Keratinocyte (primary cell): ENCODE measurements at regions not wholly inside any gene's neighbourhood (a gene's known extent, or its start where the extent isn't known, plus 50 kb on each side); places are given as distances from the start of the nearest gene placed in this dataset.

ENCODE experiments used
- DNase-seq: peaks from one replicate; pipeline ENCODE4 v3.0.0-alpha.2; 2011; ENCODE audit warnings: low read depth, missing footprints, low spot score
- FAIRE-seq: peaks from 2 replicates; lab custom pipeline; 2011; peaks lifted over from hg19 to GRCh38; lab: Jason Lieb, UNC
- H2AFZ ChIP-seq: 2 replicates; pipeline ENCODE4 v1.6.0; 2012; ENCODE audit warnings: low read length, control low read depth, inconsistent platforms; ENCODE audit not compliant: control insufficient read depth
- H3K27ac ChIP-seq: 2 replicates; pipeline ENCODE4 v1.5.1; 2011; ENCODE audit warnings: low read length; ENCODE audit not compliant: control insufficient read depth, insufficient read depth
- H3K27me3 ChIP-seq: 3 replicates; pipeline ENCODE4 v1.6.0; 2011; ENCODE audit warnings: low read length; ENCODE audit not compliant: control insufficient read depth, insufficient read depth; ENCODE audit errors: extremely low read depth
- H3K36me3 ChIP-seq, 2 experiments: 2 replicates in 1 of 2; 3 replicates in 1 of 2; pipeline ENCODE4 v1.5.1; 2011; ENCODE audit warnings: low read length in 2 of 2, mild to moderate bottlenecking in 1 of 2; ENCODE audit not compliant: control insufficient read depth in 2 of 2, insufficient read depth in 2 of 2; ENCODE audit errors: extremely low read depth in 1 of 2
- H3K4me1 ChIP-seq: 3 replicates; pipeline ENCODE4 v1.5.1; 2011; ENCODE audit warnings: low read length; ENCODE audit not compliant: control insufficient read depth, insufficient read depth; ENCODE audit errors: extremely low read depth
- H3K4me2 ChIP-seq: 3 replicates; pipeline ENCODE4 v1.6.0; 2011; ENCODE audit warnings: low read depth, low read length; ENCODE audit not compliant: control insufficient read depth, insufficient read depth; ENCODE audit errors: extremely low read depth
- H3K4me3 ChIP-seq, 3 experiments: fragments of 200-600 bp in 1 of 3; sonication (generic) in 1 of 3; 2 replicates in 2 of 3; 3 replicates in 1 of 3; pipeline ENCODE4 v1.5.1; 2011 to 2016; ENCODE audit warnings: low read length in 3 of 3, mild to moderate bottlenecking in 3 of 3, control low read depth in 2 of 3, inconsistent platforms in 1 of 3, low read depth in 1 of 3, mixed read lengths in 1 of 3, mixed run types in 1 of 3, moderate library complexity in 1 of 3; ENCODE audit not compliant: control insufficient read depth in 2 of 3, insufficient read depth in 2 of 3; ENCODE audit errors: extremely low read depth in 1 of 3
- H3K79me2 ChIP-seq: 2 replicates; pipeline ENCODE4 v1.6.0; 2012; ENCODE audit warnings: low read length; ENCODE audit not compliant: control insufficient read depth, insufficient read depth
- H3K9ac ChIP-seq: 3 replicates; pipeline ENCODE4 v1.6.0; 2011; ENCODE audit warnings: low read length; ENCODE audit not compliant: control insufficient read depth, insufficient read depth; ENCODE audit errors: extremely low read depth
- H3K9me1 ChIP-seq: 3 replicates; pipeline ENCODE4 v1.6.0; 2011; ENCODE audit warnings: low read length; ENCODE audit not compliant: control insufficient read depth, insufficient read depth; ENCODE audit errors: extremely low read depth
- H3K9me3 ChIP-seq: 2 replicates; pipeline ENCODE4 v1.5.1; 2012; ENCODE audit warnings: low read depth, low read length; ENCODE audit not compliant: control insufficient read depth
- H4K20me1 ChIP-seq: 3 replicates; pipeline ENCODE4 v1.6.0; 2011; ENCODE audit warnings: low read length; ENCODE audit not compliant: control insufficient read depth, insufficient read depth; ENCODE audit errors: extremely low read depth
- EZH2 ChIP-seq: IDR thresholded peaks from one replicate; pipeline ENCODE4 v1.6.1; 2012; ENCODE audit warnings: inconsistent platforms, mild to moderate bottlenecking, low read length, moderate library complexity
- dilution Hi-C: fragments of 300-500 bp; cut with MboI; formaldehyde crosslinking; loops from one replicate; pipeline ENCODE4 v1.7.0; 2020; ENCODE audit warnings: low sequenced_read_pairs; ENCODE audit not compliant: extremely low pct_ligation_motif_present
- TF ChIP-seq, protein P1 (sequence below), 3 experiments: IDR thresholded peaks in 1 of 3; conservative IDR thresholded peaks in 1 of 3; optimal IDR thresholded peaks in 1 of 3; 2 replicates in 2 of 3; 3 replicates in 1 of 3; pipeline versions ENCODE3 to v1.5.1; 2011; ENCODE audit warnings: low read length in 3 of 3, mild to moderate bottlenecking in 3 of 3, moderate library complexity in 2 of 3, control low read depth in 1 of 3, inconsistent platforms in 1 of 3; ENCODE audit not compliant: insufficient read depth in 2 of 3; ENCODE audit errors: extremely low read depth in 1 of 3

DNA sequence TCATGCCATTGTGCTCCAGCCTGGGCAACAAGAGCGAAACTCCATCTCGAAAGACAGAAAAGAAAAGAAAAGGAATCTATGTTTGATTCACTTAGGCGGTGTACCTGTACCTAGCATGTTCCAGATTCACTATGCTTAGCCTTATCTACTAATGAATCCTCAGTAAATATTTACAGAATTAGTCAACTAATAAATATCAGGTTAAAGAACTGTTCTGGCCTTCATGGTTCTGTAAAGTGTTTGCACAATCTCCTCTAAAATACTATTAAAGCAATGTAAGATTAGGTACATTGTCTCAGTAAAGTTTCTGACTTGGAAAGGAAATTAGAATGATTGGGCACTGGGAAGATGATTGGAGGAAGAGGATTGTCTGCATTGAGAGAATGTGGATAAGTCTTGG is 2770.4 kb downstream of the PCDH9 start:
- Histone ChIP-seq H3K9me3 (no peaks in the 10 kb centered on the region), H3K27ac (no peak overlapping the region), H2AFZ (no peak overlapping the region), H3K9ac (no peak overlapping the region), H4K20me1 (no peaks in the 10 kb centered on the region), H3K4me1 (no peaks in the 10 kb centered on the region), H3K79me2 (no peaks in the 10 kb centered on the region), H3K4me3 (no peak overlapping the region), H3K4me2 (no peak overlapping the region), H3K9me1 (no peaks in the 10 kb centered on the region), H3K36me3 (no peaks in the 10 kb centered on the region), H3K27me3 (no peaks in the 10 kb centered on the region)
- no peak for DNase-seq
- no peak for FAIRE-seq
- no peak for TF ChIP-seq EZH2
- TF ChIP-seq, protein P1, sequence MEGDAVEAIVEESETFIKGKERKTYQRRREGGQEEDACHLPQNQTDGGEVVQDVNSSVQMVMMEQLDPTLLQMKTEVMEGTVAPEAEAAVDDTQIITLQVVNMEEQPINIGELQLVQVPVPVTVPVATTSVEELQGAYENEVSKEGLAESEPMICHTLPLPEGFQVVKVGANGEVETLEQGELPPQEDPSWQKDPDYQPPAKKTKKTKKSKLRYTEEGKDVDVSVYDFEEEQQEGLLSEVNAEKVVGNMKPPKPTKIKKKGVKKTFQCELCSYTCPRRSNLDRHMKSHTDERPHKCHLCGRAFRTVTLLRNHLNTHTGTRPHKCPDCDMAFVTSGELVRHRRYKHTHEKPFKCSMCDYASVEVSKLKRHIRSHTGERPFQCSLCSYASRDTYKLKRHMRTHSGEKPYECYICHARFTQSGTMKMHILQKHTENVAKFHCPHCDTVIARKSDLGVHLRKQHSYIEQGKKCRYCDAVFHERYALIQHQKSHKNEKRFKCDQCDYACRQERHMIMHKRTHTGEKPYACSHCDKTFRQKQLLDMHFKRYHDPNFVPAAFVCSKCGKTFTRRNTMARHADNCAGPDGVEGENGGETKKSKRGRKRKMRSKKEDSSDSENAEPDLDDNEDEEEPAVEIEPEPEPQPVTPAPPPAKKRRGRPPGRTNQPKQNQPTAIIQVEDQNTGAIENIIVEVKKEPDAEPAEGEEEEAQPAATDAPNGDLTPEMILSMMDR (optimal IDR thresholded peaks at IDR 0.05 in 1 of 3, IDR thresholded peaks at IDR 0.05 in 1 of 3, conservative IDR thresholded peaks at IDR 0.05 in 1 of 3; ENCODE audit: extremely low read depth in 1 of 3, insufficient read depth in 2 of 3, low read length in 3 of 3) = no peak
- dilution Hi-C loops = no loop called here

GRCh38 chr13:64457976-64458375 is 2772.2 kb downstream of the PCDH9 start:
- Histone ChIP-seq H3K4me1 (no peaks in the 10 kb centered on the region), H3K4me3 (no peak overlapping the region), H3K79me2 (no peaks in the 10 kb centered on the region), H3K9me3 (no peaks in the 10 kb centered on the region), H3K9me1 (no peaks in the 10 kb centered on the region), H3K9ac (no peak overlapping the region), H2AFZ (no peak overlapping the region), H4K20me1 (no peaks in the 10 kb centered on the region), H3K36me3 (no peaks in the 10 kb centered on the region), H3K27me3 (no peaks in the 10 kb centered on the region), H3K27ac (no peak overlapping the region), H3K4me2 (no peak overlapping the region)
- TF ChIP-seq, protein P1 (optimal IDR thresholded peaks at IDR 0.05 in 1 of 3, IDR thresholded peaks at IDR 0.05 in 1 of 3, conservative IDR thresholded peaks at IDR 0.05 in 1 of 3; ENCODE audit: extremely low read depth in 1 of 3, insufficient read depth in 2 of 3, low read length in 3 of 3) = no peak
- TF ChIP-seq EZH2 = no peak
- no peak for FAIRE-seq
- DNase-seq = no peak
- dilution Hi-C loops = no loop called here
